HFFc6 (cell line): ENCODE measurements at regions not wholly inside any gene's neighbourhood (a gene's known extent, or its start where the extent isn't known, plus 50 kb on each side); places are given as distances from the start of the nearest gene placed in this dataset.

ENCODE experiments used
- DNase-seq: peaks from one replicate; pipeline ENCODE4 v3.0.0-alpha.2; 2018
- H3K27ac Mint-ChIP-seq: 2 replicates; pipeline ENCODE4 v1.8.0; 2020; ENCODE audit warnings: mild to moderate bottlenecking, mixed read lengths
- H3K27me3 Mint-ChIP-seq: 2 replicates; pipeline ENCODE4 v1.8.0; 2021; ENCODE audit warnings: mild to moderate bottlenecking, moderate library complexity, mixed read lengths; ENCODE audit not compliant: insufficient read depth
- H3K36me3 Mint-ChIP-seq: 2 replicates; pipeline ENCODE4 v1.8.0; 2021; ENCODE audit warnings: low read depth, mixed read lengths
- H3K4me1 Mint-ChIP-seq: 2 replicates; pipeline ENCODE4 v1.8.0; 2020; ENCODE audit warnings: low read depth, mixed read lengths
- H3K4me3 Mint-ChIP-seq: 2 replicates; pipeline ENCODE4 v1.8.0; 2020; ENCODE audit warnings: mild to moderate bottlenecking, moderate library complexity, mixed read lengths
- H3K9me3 Mint-ChIP-seq: 2 replicates; pipeline ENCODE4 v1.8.0; 2020; ENCODE audit warnings: mild to moderate bottlenecking, mixed read lengths
- CTCF ChIP-seq: fragments of 200-600 bp; sonication (generic); IDR thresholded peaks from 2 replicates; pipeline ENCODE4 v1.5.0; 2021; ENCODE audit warnings: antibody characterized with exemption, mild to moderate bottlenecking

GRCh38 chr9:29220596-29221251 is 1647.4 kb upstream of the C9orf72 start:
- no peaks in the 10 kb centered on the region; the same call in 1 of the 2 replicates for H3K27me3 Mint-ChIP-seq
- H3K36me3 Mint-ChIP-seq: no peaks in the 10 kb centered on the region
- H3K4me1 Mint-ChIP-seq: no peaks in the 10 kb centered on the region
- no peaks in the 10 kb centered on the region for H3K9me3 Mint-ChIP-seq
- DNase-seq: no peak
- no peak overlapping the region for H3K4me3 Mint-ChIP-seq
- H3K27ac Mint-ChIP-seq: no peak overlapping the region
- TF ChIP-seq CTCF: no peak

GRCh38 chr9:29228558-29228957 is 1655.3 kb upstream of the C9orf72 start:
- H3K9me3 Mint-ChIP-seq: peaks cover 5% of the 10 kb centered on the region; the same call in 1 of the 2 replicates
- H3K27ac Mint-ChIP-seq: no peak overlapping the region
- no peaks in the 10 kb centered on the region; the same call in 1 of the 2 replicates for H3K27me3 Mint-ChIP-seq
- no peak for DNase-seq
- TF ChIP-seq CTCF: no peak
- H3K4me3 Mint-ChIP-seq: no peak overlapping the region
- H3K4me1 Mint-ChIP-seq: no peaks in the 10 kb centered on the region
- H3K36me3 Mint-ChIP-seq: no peaks in the 10 kb centered on the region

- Mint-ChIP-seq H3K27ac (no peak overlapping the region), H3K27me3 (no peaks in the 10 kb centered on the region), H3K4me1 (no peaks in the 10 kb centered on the region), H3K36me3 (no peaks in the 10 kb centered on the region), H3K9me3 (peaks cover 5% of the 10 kb centered on the region; the same call in 1 of the 2 replicates), H3K4me3 (no peak overlapping the region)
- DNase-seq: no peak
- TF ChIP-seq CTCF: no peak
Measured at GRCh38 chr9:29230931-29231330, 1657.7 kb upstream of the C9orf72 start.

- no peak overlapping the region for H3K4me3 Mint-ChIP-seq
- no peaks in the 10 kb centered on the region for H3K36me3 Mint-ChIP-seq
- DNase-seq: no peak
- H3K27me3 Mint-ChIP-seq: no peaks in the 10 kb centered on the region
- TF ChIP-seq CTCF: no peak
- H3K4me1 Mint-ChIP-seq: no peaks in the 10 kb centered on the region
- H3K9me3 Mint-ChIP-seq: peaks cover 5% of the 10 kb centered on the region; the same call in 1 of the 2 replicates
- no peak overlapping the region for H3K27ac Mint-ChIP-seq
Measured at GRCh38 chr9:29233193-29233592, 1659.9 kb upstream of the C9orf72 start.

- Mint-ChIP-seq H3K4me3 (no peak overlapping the region), H3K9me3 (no peaks in the 10 kb centered on the region), H3K36me3 (no peaks in the 10 kb centered on the region), H3K4me1 (no peaks in the 10 kb centered on the region), H3K27me3 (no peaks in the 10 kb centered on the region; the same call in 1 of the 2 replicates), H3K27ac (no peak overlapping the region)
- DNase-seq: no peak
- no peak for TF ChIP-seq CTCF
Measured at GRCh38 chr9:29241320-29241719, 1668.0 kb upstream of the C9orf72 start.
